Glutamatergic neuron (in vitro differentiated cells): ENCODE measurements at regions not wholly inside any gene's neighbourhood (a gene's known extent, or its start where the extent isn't known, plus 50 kb on each side); places are given as distances from the start of the nearest gene placed in this dataset.
A peak's percentile ranks its signal among the peaks of the same experiment; 100 is the strongest.

ENCODE experiments used
- DNase-seq: peaks from one replicate; pipeline ENCODE4 v3.0.0; 2022
- H3K27ac Mint-ChIP-seq: one replicate; pipeline ENCODE4 v1.8.0; 2020; ENCODE audit warnings: mild to moderate bottlenecking, mixed read lengths, inconsistent platforms; ENCODE audit not compliant: unreplicated experiment
- H3K27me3 Mint-ChIP-seq: one replicate; pipeline ENCODE4 v1.8.0; 2020; ENCODE audit warnings: mild to moderate bottlenecking, moderate library complexity, mixed read lengths, inconsistent platforms; ENCODE audit not compliant: unreplicated experiment
- H3K36me3 Mint-ChIP-seq: one replicate; pipeline ENCODE4 v1.8.0; 2020; ENCODE audit warnings: mild to moderate bottlenecking, mixed read lengths, inconsistent platforms; ENCODE audit not compliant: unreplicated experiment
- H3K4me1 Mint-ChIP-seq: one replicate; pipeline ENCODE4 v1.8.0; 2020; ENCODE audit warnings: mild to moderate bottlenecking, low read depth, mixed read lengths, inconsistent platforms; ENCODE audit not compliant: unreplicated experiment
- H3K4me3 Mint-ChIP-seq: one replicate; pipeline ENCODE4 v1.8.0; 2020; ENCODE audit warnings: mild to moderate bottlenecking, mixed read lengths, inconsistent platforms; ENCODE audit not compliant: unreplicated experiment
- H3K9me3 Mint-ChIP-seq: one replicate; pipeline ENCODE4 v1.8.0; 2020; ENCODE audit warnings: mild to moderate bottlenecking, moderate library complexity, mixed read lengths, inconsistent platforms; ENCODE audit not compliant: unreplicated experiment
- CTCF ChIP-seq: fragments of 200-600 bp; sonication (generic); IDR thresholded peaks from one replicate; pipeline ENCODE4 v1.5.0; 2021; ENCODE audit not compliant: partially characterized antibody, unreplicated experiment

- H3K27me3 Mint-ChIP-seq = peaks cover 3% of the 10 kb centered on the region
- no peak overlapping the region for H3K27ac Mint-ChIP-seq
- H3K4me3 Mint-ChIP-seq = no peak overlapping the region
- peaks cover 4% of the 10 kb centered on the region for H3K9me3 Mint-ChIP-seq
- peaks cover 9% of the 10 kb centered on the region for H3K4me1 Mint-ChIP-seq
- DNase-seq = no peak
- TF ChIP-seq CTCF = no peak
- H3K36me3 Mint-ChIP-seq = no peaks in the 10 kb centered on the region
These were observed 60.5 kb downstream of the UNCX start for GRCh38 chr7:1292972-1293830.

GRCh38 chr7:1293950-1294411, 61.3 kb downstream of the UNCX start:
- peaks cover 3% of the 10 kb centered on the region for H3K27me3 Mint-ChIP-seq
- DNase-seq = no peak
- peaks cover 13% of the 10 kb centered on the region for H3K4me1 Mint-ChIP-seq
- TF ChIP-seq CTCF = no peak
- H3K9me3 Mint-ChIP-seq = peaks cover 4% of the 10 kb centered on the region
- no peak overlapping the region for H3K27ac Mint-ChIP-seq
- H3K4me3 Mint-ChIP-seq = no peak overlapping the region
- H3K36me3 Mint-ChIP-seq = no peaks in the 10 kb centered on the region

- peaks cover 4% of the 10 kb centered on the region for H3K27me3 Mint-ChIP-seq
- DNase-seq = no peak
- H3K9me3 Mint-ChIP-seq = peaks cover 4% of the 10 kb centered on the region
- peaks cover 16% of the 10 kb centered on the region for H3K4me1 Mint-ChIP-seq
- no peak overlapping the region for H3K4me3 Mint-ChIP-seq
- H3K36me3 Mint-ChIP-seq = no peaks in the 10 kb centered on the region
- TF ChIP-seq CTCF = no peak
- H3K27ac Mint-ChIP-seq = no peak overlapping the region
These were observed 63.2 kb downstream of the UNCX start for GRCh38 chr7:1295776-1296355.

- Mint-ChIP-seq H3K9me3 (peaks cover 4% of the 10 kb centered on the region), H3K4me1 (peaks cover 16% of the 10 kb centered on the region), H3K27ac (peak overlapping the region; percentile 62), H3K36me3 (no peaks in the 10 kb centered on the region), H3K27me3 (peaks cover 4% of the 10 kb centered on the region), H3K4me3 (no peak overlapping the region)
- TF ChIP-seq CTCF = no peak
- DNase-seq = no peak
These were observed 63.8 kb downstream of the UNCX start for GRCh38 chr7:1296356-1296981.
